SKM-1 (cell line): ENCODE measurements at regions not wholly inside any gene's neighbourhood (a gene's known extent, or its start where the extent isn't known, plus 50 kb on each side); places are given as distances from the start of the nearest gene placed in this dataset.
"Not testable (repeated sequence)": the region's sequence is repeated elsewhere in the genome, so short reads cannot be mapped to it uniquely, and the experiment has no call there.

ENCODE experiments used
- DNase-seq: peaks from one replicate; lab custom pipeline; 2025; ENCODE audit not compliant: unreplicated experiment; lab: John Stamatoyannopoulos, UW

- DNase-seq: no peak
These were observed 115.5 kb downstream of the EBLN2 start for GRCh38 chr3:73176941-73177340.

DNA sequence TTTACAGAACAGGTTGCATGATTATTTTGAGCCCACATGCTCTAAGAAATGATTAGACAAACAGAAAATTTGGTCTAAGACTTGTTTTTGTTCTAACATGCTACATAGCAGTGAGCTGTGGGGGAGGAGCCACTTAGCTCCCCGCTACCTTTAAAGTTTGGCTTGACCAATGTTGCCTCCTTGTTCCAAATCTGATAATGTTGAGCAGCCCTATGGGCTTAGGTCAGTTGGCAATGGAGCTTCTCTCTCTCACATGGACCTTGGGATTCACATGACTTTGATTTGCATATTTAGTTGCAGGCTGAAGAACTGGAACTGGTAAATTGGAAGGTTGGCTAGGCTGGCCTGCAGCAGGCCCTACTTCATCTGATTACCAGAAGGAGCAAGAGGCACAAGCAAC lies 116.4 kb downstream of the EBLN2 start:
- DNase-seq: no peak

DNA sequence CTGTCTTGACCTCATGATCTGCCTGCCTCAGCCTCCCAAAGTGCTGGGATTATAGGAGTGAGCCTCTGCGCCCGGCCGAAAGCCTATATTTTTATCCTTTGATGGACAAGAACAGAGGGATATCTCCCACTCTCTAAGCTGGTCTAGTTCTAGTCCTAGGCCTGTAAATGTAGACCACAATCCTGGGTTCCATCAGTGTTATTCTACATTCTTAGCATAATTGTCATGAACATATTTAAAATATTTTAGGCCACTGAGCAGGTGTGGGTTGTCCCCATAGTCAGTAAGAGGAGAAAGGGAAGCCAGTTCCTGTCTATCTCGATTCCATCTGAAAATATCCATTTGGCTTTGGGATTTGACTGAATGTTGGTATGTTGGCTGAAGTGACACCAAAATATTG lies 118.1 kb downstream of the EBLN2 start:
- no peak for DNase-seq

DNA sequence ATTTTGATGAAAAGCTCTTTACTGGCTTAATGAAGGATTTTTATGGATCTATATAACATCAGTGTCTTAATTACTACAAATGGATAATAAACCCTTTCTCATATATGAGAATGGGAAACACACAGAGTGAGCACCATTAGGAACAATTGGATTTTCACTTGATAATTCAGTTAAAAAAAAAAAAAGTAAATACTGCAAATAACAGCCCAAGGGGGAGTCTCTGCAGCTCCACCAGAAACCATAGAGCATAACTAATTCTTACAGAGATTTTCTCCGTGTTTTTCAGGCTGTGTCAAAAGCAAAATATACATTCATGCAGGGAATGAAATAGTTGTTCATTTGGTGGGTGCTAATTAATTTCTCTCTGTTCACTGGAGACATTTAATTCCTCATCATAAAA lies 125.3 kb downstream of the EBLN2 start:
- DNase-seq: no peak

DNA sequence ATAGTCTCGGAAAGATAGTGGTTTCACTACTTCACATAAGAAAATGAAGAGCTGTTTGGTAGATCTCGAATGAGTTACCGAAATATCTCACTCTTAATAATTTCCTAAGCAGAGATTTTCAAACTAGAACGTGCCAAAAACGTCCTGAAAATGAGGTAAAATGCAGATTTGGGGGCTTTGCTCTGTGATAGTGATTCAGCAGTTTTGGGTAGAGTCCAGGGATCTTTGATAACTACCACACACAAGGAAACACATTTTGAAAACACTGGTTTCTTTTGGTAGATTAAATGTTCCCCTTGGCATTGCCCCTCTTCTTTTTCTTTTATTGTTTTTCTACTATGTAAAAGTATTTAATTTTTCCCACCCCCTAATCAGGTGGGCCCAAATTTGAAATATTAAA lies 125.9 kb downstream of the EBLN2 start:
- no peak for DNase-seq

DNA sequence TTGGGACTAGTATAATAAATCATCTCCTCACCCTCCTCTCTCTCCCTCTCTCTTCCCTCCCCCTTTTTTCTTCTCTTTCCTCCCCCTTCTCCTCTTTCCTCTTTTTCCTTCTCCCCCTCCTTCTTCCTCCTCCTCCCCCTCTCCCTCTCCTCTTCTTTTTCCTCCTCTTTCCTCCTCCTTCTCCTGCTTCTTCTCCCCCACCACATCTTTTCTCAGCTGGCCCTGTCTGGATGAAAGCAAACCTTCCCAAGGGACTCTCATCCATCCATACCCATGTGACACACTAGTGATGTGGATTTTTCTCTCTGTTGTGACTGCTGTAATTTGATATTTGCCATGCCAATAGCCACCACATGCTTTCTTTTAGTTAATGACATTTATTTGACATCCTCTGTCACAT lies 127.2 kb downstream of the EBLN2 start:
- no peak for DNase-seq

DNA sequence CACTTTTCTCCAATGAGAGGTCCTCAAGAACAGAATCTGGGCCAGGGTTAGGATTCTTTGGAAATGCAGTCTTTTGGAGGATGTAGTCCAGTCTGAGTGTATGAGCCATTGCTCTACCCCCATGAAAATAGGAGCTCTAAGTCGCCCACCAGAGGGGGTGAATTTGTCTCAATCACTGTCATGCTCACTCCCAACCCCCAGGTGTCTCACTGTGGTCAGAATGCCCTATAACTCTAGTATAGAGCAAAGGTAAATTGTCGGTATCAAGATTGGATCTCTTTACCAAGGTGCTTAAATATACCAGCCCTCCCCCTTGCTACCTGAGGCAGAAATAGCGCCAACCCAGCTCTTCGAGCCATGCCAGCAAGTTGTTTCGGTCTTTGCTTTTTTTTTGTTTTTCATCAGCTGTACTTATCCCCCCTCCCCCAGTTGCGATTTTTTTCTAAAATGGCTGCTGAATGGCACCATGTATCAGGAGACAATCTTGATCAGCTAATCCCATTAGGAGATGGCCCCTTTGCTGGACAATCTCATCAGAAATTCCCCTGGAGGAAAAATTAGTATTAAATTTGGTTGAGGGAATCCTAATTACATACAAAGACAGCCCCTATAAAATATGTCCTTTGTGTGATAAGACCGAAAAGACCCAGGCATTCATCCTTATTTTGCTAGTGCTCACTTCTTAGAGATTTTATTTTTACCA lies 130.7 kb downstream of the EBLN2 start:
- DNase-seq: no peak

GRCh38 chr3:73193943-73194342 lies 132.5 kb downstream of the EBLN2 start:
- DNase-seq: not testable (repeated sequence)

DNA sequence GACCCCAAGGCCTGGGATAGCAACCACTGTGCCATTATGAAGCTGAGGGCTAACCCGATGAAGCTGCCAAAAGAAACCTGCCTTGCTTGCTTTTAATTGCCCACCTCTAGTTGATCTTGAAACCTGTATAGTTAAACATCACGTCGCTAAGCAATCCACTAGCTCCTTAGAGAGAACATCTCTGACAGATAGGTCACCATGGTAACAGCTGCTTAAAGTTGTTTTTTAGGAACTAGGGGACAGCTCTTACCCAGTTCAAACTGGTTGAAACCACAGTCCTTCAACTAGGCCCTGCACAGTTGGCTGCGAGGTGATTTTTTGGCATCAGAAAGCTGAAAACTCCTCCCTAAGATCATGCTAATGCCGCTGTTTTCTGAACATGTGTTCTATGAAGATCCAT lies 135.7 kb downstream of the EBLN2 start:
- no peak for DNase-seq

DNA sequence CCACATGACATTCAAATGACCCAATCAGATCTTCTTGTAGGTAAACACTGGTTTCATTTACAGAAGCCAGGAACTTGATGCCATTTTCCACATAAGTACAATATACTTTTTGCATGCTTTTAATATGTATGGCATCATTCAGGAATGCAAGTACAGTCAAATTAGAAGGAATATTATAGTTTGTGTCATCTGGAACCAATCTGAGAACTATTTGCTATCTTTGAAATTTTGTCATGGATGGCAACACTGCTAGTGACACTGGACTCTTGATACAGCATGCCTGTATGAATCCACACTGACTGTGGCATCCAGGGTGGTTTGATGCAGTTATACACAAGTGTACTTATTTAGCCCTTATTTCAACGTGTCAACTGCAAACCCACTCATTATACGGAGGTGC lies 141.6 kb downstream of the EBLN2 start:
- DNase-seq: no peak

- DNase-seq: no peak
These were observed 142.2 kb downstream of the EBLN2 start for GRCh38 chr3:73203633-73204032.

DNA sequence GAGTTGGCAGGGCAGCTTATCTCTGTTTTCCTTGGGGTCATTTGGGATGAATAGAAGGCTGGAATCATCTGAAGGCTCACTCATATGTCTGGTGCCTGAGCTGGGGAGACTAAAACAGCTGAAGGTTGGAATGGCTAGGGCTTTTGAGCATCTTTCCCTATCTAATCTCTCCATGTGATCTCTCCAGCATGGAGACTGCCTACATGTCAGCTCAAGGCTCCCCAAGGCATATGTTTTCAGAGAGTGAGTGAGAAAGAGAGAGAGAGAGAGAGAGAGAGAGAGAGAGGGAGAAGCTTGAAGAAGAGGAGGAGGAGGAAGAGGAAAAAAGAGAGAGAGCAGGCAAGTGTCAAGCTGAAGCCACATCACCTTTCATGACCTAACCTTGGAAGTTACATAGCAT lies 143.4 kb downstream of the EBLN2 start:
- DNase-seq: no peak

GRCh38 chr3:73206030-73206429 lies 144.6 kb downstream of the EBLN2 start:
- DNase-seq: no peak

DNA sequence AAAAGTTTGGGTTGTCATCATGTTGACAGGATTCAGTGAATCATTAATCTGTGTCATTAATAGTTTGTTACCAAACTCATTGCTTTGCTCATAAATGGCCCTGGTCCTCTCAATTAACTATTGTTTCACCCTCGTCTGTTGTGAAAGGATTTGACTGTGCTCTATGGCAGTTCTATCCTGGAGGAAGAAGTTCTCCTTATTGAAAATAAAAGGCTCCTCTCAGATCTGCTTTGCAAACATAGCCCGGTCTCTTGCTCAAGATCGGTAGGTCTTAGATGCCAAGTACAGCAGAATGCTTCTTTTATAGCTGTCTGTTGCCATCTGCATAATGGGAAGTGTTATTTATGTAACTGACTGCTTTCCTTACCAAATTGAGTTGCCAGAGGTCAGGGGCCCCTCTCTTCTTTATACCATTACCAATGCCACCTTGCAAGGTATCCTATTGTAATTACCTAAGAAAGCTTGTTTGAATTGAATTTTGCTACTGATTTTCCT lies 146.5 kb downstream of the EBLN2 start:
- no peak for DNase-seq

GRCh38 chr3:73210759-73211158 lies 149.3 kb downstream of the EBLN2 start:
- DNase-seq: no peak

DNA sequence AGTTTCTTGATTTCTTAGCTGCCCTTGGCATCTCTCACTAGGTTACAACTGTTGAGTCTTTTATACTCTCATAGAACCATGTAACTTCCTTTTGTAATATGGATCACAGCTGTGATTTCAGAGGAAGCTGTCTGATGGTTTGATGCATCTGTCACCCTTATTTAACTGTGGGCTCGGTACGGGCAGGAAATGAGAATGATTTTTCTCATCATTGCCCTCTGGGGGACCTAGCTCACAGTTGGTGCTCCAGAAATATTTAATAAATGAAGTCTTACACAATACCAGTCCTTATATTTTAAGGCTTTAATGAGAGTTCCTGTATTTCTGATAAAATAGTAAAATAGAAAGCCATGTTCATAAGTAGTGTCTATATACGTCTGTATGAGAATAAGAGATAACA lies 151.2 kb downstream of the EBLN2 start:
- no peak for DNase-seq

DNA sequence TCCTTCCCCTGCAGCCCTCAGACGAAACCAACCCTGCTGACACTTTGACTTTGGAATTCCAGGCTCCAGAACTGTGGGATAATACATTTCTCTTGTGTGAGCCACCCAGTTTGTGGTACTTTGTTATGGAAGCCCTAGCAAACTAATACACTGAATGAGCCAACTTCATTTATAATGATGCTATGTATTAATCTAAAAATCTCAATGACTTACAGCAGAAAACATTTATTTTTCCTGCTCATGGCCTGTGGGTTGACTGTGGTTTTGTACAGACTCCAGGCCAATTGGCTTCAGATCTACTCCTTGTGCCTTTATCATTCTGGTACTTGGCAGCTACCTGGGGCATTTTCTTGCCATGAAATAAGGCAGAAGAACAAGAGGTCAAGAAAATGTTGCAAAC lies 152.4 kb downstream of the EBLN2 start:
- no peak for DNase-seq

GRCh38 chr3:73214846-73215245 lies 153.4 kb downstream of the EBLN2 start:
- no peak for DNase-seq

DNA sequence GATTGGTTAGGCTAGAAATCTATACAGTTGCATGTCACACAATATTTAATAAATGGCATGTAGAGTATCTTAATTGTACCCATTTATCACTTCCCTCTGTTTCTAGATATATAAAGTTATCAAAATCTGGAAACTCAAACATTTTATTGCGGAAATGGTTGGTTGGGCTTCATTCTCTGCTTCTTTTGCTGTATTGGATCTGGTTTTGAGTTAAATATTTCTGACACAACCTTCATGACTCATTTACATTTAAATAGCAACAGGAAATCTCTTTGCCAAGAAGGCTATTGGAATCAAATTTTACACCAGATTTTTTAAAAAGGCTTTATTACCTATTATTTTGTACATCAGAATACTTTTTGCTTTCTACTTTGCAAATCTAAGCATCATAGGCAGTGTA lies 153.8 kb downstream of the EBLN2 start:
- no peak for DNase-seq

- no peak for DNase-seq
These were observed 154.4 kb downstream of the EBLN2 start for GRCh38 chr3:73215901-73216300.

GRCh38 chr3:73216310-73216709 lies 154.9 kb downstream of the EBLN2 start:
- no peak for DNase-seq

GRCh38 chr3:73222126-73222525 lies 160.7 kb downstream of the EBLN2 start:
- no peak for DNase-seq

DNA sequence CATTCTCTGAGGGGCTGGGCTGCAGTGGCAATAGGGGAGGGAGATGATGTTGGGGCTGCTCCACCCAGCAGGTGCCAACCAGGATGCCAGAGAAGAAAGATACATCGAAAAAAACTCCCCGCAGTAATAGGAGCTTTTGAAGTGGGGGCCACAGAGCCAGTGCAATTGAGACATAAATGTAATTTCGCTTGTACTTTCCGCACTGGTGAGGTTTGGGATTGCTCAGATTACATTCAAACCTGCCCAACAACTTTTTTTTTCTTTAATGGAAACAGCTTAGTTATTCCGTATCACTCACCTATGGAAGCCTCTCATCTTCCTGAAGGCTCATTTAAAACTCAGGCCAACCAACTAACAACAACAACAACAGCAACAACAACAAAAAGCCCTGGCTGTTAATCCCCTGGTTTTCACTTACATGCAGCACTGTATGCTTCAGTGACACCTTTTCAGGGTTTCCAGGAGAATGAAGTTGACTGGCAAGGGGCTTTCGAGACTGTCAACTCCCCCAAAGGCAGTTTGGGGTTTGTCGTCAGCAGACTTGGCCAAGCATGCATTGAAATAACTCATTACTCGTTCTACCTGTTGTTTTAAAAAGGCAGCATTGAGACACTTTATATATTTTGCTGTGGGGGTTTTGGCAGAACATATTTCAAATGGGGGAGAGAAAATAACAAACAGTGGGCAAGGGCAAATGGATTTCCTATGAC lies 163.8 kb downstream of the EBLN2 start:
- DNase-seq: no peak
